Testis (tissue), 2 donors: ENCODE measurements at regions not wholly inside any gene's neighbourhood (a gene's known extent, or its start where the extent isn't known, plus 50 kb on each side); places are given as distances from the start of the nearest gene placed in this dataset.
"Not testable (repeated sequence)": the region's sequence is repeated elsewhere in the genome, so short reads cannot be mapped to it uniquely, and the experiment has no call there.

Experiments used
- DNase-seq: peaks from one replicate; pipeline ENCODE4 v3.0.0-alpha.2; 2019
- H3K27ac ChIP-seq, 2 donors: fragments of 200-600 bp; sonication (generic); one replicate each; pipeline ENCODE4 v1.5.1; 2019
- H3K27me3 ChIP-seq: fragments of 200-600 bp; sonication (generic); one replicate; pipeline ENCODE4 v1.5.1; 2019
- H3K36me3 ChIP-seq: fragments of 200-600 bp; sonication (generic); one replicate; pipeline ENCODE4 v1.5.1; 2017; ENCODE audit warnings: low read depth; ENCODE audit errors: missing control alignments
- H3K4me1 ChIP-seq: fragments of 200-600 bp; sonication (generic); one replicate; pipeline ENCODE4 v1.5.1; 2019
- H3K4me3 ChIP-seq, 2 donors: fragments of 200-600 bp; sonication (generic); one replicate each; pipeline ENCODE4 v1.5.1; 2017 to 2019
- H3K9me3 ChIP-seq: fragments of 200-600 bp; sonication (generic); one replicate; pipeline ENCODE4 v1.5.1; 2017
- POLR2A ChIP-seq: fragments of 450-650 bp; IDR thresholded peaks from one replicate; pipeline ENCODE4 v1.6.1; 2017; ENCODE audit warnings: antibody characterized with exemption, mild to moderate bottlenecking, moderate library complexity
- WGBS, 2 donors: methylation state at CpG; one replicate each; pipeline ENCODE4 v1.1.5; 2018; 5-methylcytosine and 5-hydroxymethylcytosine counted together
- intact Hi-C: fragments of 100-400 bp; cut with DNase I; formaldehyde crosslinking; loops from one replicate; pipeline ENCODE4 v1.15.1; 2023; ENCODE audit warnings: low total_unique reads
- TF ChIP-seq, protein P1 (sequence below), 3 experiments: fragments of 450-650 bp in 2 of 3; fragments of 200-600 bp in 1 of 3; sonication (generic) in 1 of 3; IDR thresholded peaks; one replicate each; pipeline ENCODE4 v1.5.1; 2016 to 2019; ENCODE audit warnings: antibody characterized with exemption in 3 of 3, mild to moderate bottlenecking in 2 of 3, moderate library complexity in 1 of 3

DNA sequence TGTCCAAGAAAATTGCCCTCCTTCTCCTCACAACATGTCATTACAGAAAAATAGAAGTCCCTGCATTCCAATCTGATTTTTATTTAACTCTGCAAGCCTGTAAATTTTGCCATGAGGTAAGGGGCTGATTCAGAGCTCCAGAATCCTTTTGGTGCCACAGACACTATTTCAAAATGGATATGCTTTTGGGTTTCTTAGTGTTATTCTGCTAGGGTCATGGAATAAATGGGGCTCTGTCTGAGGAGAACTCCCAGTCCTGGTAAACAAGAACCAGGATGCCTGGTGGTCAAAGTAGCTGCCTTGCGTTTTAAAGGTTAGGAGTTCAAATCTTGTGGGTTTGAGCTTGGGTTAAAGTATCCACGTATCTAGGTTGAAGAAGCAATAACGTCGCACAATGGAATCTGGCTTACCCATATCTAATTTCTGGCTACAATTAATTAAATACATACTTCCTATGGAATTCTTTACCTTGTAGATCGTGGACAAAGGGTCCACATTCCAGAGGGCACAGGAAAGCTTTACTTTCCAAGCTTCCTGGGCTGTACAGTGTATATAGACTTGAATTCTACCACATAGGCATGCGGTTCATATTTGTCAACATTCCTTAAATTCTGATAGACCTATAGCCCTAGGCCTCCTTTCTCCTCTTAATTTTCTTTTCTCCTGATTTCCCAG lies 98.0 kb upstream of the CDC42BPA start:
- 82% methylated on average over 6 of the region's 6 CpGs for WGBS, 2 donors
- Histone ChIP-seq H3K27ac (no peak overlapping the region), H3K27me3 (no peaks in the 10 kb centered on the region), H3K9me3 (no peaks in the 10 kb centered on the region), H3K4me3 (no peak overlapping the region), H3K36me3 (no peaks in the 10 kb centered on the region), H3K4me1 (peaks cover 2% of the 10 kb centered on the region)
- no peak for DNase-seq
- TF ChIP-seq, protein P1, sequence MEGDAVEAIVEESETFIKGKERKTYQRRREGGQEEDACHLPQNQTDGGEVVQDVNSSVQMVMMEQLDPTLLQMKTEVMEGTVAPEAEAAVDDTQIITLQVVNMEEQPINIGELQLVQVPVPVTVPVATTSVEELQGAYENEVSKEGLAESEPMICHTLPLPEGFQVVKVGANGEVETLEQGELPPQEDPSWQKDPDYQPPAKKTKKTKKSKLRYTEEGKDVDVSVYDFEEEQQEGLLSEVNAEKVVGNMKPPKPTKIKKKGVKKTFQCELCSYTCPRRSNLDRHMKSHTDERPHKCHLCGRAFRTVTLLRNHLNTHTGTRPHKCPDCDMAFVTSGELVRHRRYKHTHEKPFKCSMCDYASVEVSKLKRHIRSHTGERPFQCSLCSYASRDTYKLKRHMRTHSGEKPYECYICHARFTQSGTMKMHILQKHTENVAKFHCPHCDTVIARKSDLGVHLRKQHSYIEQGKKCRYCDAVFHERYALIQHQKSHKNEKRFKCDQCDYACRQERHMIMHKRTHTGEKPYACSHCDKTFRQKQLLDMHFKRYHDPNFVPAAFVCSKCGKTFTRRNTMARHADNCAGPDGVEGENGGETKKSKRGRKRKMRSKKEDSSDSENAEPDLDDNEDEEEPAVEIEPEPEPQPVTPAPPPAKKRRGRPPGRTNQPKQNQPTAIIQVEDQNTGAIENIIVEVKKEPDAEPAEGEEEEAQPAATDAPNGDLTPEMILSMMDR (IDR thresholded peaks at IDR 0.05) = no peak
- TF ChIP-seq POLR2A = no peak
- intact Hi-C loops = no loop called here

DNA sequence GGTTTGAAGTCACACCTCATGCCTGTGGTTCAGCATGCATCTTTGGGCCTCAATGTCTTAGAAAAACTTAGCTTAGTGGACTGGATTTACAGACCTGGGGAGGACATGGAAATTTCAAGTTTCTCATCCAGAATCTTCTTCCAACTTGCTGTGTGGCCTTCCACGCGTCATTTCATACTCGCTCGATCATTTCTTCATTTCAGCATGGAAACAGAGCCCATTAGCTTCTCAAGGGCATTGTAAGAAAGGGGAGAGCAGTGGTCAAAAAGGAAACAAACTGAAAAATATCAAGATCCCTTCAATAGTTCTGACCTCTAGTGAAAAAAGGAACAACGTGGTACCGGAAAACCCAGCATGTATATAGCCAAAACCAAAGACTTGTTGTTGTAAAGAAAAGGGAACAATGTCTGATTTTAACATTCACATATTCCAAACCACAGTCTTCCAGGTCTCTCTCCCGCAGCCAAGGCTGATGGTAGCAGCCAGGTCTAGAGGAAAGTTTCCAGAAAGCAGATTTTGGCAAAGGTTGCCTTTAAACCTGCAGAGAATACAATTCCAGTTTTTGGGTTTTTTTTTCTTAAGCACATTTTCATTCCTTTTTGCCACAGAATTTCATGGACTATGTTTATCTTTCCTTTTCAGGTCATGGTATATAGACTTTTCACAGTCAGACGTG lies 97.0 kb upstream of the CDC42BPA start:
- Histone ChIP-seq H3K36me3 (no peaks in the 10 kb centered on the region), H3K4me3 (no peak overlapping the region), H3K27ac (no peak overlapping the region), H3K27me3 (no peaks in the 10 kb centered on the region), H3K9me3 (no peaks in the 10 kb centered on the region), H3K4me1 (peaks cover 2% of the 10 kb centered on the region)
- intact Hi-C loops = no loop called here
- TF ChIP-seq, protein P1 (IDR thresholded peaks at IDR 0.05) = no peak
- TF ChIP-seq POLR2A = no peak
- WGBS, 2 donors = 56 to 68% methylated on average over 8 of the region's 8 CpGs
- DNase-seq = no peak

DNA sequence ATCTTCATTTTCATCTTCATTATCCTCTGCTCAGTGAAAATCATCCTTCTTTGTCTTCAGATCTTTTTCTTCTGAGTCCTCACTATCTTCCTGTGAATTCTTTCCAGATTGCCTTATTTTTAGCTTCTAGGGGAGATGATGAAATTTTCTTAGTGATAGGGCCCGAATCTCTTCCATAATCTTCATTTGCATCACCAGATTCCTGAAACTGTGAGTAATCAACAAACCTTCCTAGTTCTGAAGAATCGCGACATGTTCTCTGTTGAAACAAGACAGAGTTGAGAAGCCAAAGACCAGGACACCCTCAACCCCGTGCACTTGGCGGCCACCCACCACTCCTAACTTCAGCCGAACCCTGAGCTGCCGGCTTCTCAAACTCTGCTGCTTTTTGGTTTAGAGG lies 92.8 kb upstream of the CDC42BPA start:
- H3K4me1 ChIP-seq = no peaks in the 10 kb centered on the region
- no peaks in the 10 kb centered on the region for H3K9me3 ChIP-seq
- H3K36me3 ChIP-seq = no peaks in the 10 kb centered on the region
- DNase-seq = no peak
- intact Hi-C loops = no loop called here
- H3K27ac ChIP-seq = no peak overlapping the region
- no peak overlapping the region for H3K4me3 ChIP-seq
- WGBS, 2 donors = 73 to 80% methylated on average over 7 of the region's 7 CpGs
- TF ChIP-seq, protein P1 (IDR thresholded peaks at IDR 0.05) = no peak
- TF ChIP-seq POLR2A = no peak
- H3K27me3 ChIP-seq = no peaks in the 10 kb centered on the region

DNA sequence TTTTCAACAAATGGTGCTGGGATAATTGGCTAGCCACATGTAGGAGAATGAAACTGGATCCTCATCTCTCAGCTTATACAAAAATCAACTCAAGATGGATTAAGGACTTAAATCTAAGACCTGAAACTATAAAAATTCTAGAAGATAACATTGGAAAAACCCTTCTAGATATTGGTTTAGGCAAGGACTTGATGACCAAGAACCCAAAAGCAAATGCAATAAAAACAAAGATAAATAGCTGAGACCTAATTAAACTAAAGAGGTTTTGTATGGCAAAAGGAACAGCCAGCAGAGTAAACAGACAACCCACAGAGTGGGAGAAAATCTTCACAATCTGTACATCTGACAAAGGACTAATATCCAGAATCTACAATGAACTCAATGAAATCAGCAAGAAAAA lies 88.0 kb upstream of the CDC42BPA start:
- H3K9me3 ChIP-seq, H3K4me1 ChIP-seq, intact Hi-C loops, H3K4me3 ChIP-seq, DNase-seq, H3K27ac ChIP-seq, H3K36me3 ChIP-seq, H3K27me3 ChIP-seq: not testable (repeated sequence)

DNA sequence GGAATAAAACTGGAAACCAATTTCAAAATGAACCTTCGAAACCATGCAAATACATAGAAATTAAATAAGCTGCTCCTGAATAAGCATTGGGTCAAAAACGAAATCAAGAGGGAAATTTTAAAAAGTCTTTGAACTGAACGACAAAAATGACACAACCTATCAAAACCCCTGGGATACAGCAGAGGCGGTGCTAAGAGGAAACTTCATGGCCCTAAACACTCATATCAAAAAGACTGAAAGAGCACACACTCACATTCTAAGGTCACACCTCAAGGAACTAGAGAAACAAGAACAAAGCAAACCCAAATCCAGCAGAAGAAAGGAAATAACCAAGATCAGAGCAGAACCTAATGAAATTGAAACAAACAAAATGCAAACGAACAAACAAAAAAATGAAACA lies 85.2 kb upstream of the CDC42BPA start:
- intact Hi-C loops = no loop called here
- TF ChIP-seq, protein P1 (IDR thresholded peaks at IDR 0.05) = no peak
- TF ChIP-seq POLR2A = no peak

More for the DNA sequence above, 85.2 kb upstream of the CDC42BPA start:
- no peak for DNase-seq
- Histone ChIP-seq H3K4me1 (no peaks in the 10 kb centered on the region), H3K27me3 (no peaks in the 10 kb centered on the region), H3K36me3 (no peaks in the 10 kb centered on the region), H3K9me3 (no peaks in the 10 kb centered on the region), H3K4me3 (no peak overlapping the region), H3K27ac (no peak overlapping the region)
- WGBS, 2 donors = 64 to 74% methylated on average over 5 of the region's 5 CpGs
